ENCODE measurements at regions not wholly inside any gene's neighbourhood (a gene's known extent, or its start where the extent isn't known, plus 50 kb on each side); places are given as distances from the start of the nearest gene placed in this dataset.

DNA sequence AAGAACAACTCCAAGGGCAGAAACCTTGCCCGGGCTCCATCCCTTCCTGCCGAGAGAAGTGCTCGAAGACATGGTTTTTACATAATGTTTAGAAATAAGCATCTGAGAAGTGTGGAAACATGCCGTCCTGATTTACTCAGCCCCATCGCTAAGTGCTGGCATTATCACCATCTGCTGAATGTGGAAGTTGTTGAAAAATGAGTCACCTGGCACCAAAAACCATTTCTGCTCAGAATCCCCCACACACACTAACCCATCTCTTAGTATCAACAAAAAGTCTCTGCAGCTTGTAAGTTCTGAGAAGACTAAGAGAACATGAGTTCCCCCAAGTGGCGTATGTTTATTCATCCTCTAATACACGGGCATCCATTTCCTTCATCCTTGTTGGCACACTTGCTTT, 51.0 kb upstream of the ARL8B start:
- DNase-seq, result no peak

DNA sequence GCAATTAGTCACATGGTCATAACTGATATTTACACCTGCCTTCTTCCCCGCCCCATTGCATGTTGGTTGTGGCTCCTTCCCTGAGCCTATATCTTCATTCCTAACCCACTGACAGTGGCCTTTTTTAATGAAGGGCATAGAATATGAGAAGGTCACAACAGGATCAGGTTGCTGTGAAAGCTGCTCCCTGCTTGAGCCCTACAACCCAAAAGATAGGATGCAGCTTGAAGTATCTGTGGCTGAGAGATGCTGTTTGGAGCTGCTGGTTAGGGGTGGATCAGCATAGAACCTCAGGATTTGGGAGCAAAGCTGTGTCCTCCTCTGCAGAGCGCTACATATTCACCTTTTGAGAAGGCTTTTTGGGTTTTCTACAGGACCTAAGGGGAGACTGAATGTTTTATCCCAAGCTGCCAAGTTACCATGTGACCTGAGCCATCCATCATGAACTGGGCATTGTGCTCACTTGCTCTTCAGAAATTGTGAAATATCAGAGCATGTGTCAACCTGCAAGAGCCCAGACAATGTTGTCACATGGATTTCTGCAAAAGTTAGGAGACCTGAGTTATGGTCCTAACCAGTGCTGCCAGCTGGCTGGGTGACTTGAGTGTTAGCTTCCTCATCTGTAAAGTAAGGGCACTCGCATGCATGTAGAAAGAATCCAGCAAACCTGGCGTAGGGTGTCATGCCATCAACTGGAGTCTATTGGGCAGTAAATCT, 49.8 kb upstream of the ARL8B start:
- DNase-seq, result no peak

All from NCI-H446 treated with DMSO at 0.1 percent for 48 hours (cell line).